HCT116 (cell line): ENCODE measurements at regions not wholly inside any gene's neighbourhood (a gene's known extent, or its start where the extent isn't known, plus 50 kb on each side); places are given as distances from the start of the nearest gene placed in this dataset.
A peak's percentile ranks its signal among the peaks of the same experiment; 100 is the strongest.

Source experiments
- ATAC-seq: fragments of 200-7000 bp; cut with Tn5 transposase; 2 replicates; pipeline ENCODE4 v1.9.1; 2020; ENCODE audit warnings: mild to moderate bottlenecking, moderate library complexity
- BruUV-seq: library from RNA; stranded (reverse); fragments of 400-500 nt; replicated peaks from 2 replicates; lab custom pipeline; 2021; lab: Mats Ljungman, UMichigan
- CTCF ChIA-PET: fragments of 300-600 bp; sonication (Branson Sonifier 250); formaldehyde crosslinking; loops from one replicate; lab custom pipeline; 2021; ENCODE audit warnings: antibody characterized with exemption; lab: Charles Lee
- POLR2A ChIA-PET: fragments of 300-600, 350-600 bp; sonication (Branson Sonifier 250); formaldehyde crosslinking; loops from one replicate; lab custom pipeline; 2021; ENCODE audit warnings: antibody characterized with exemption; lab: Charles Lee
- RAD21 ChIA-PET, 2 experiments: fragments of 300-600 bp; sonication (Branson Sonifier 250); formaldehyde crosslinking; loops; one replicate each; lab custom pipeline; 2023; ENCODE audit warnings: low total read pairs in 2 of 2; ENCODE audit not compliant: uncharacterized antibody in 2 of 2, unreplicated experiment in 2 of 2, low non-redundant PET in 1 of 2; lab: Charles Lee
- DNase-seq: peaks from one replicate; pipeline ENCODE4 v3.0.0-alpha.2; 2010; ENCODE audit warnings: low read depth, low spot score
- H2AFZ ChIP-seq: fragments of 200-600 bp; shearing (Covaris generic), sonication (generic); 2 replicates; pipeline ENCODE4 v1.6.1; 2017; ENCODE audit warnings: low read depth, mixed run types, mixed read lengths, antibody characterized with exemption, low read length; ENCODE audit not compliant: poor library complexity, severe bottlenecking
- H3K27ac ChIP-seq: 2 replicates; pipeline ENCODE4 v1.5.1; 2012; ENCODE audit warnings: low read depth, low read length
- H3K27me3 ChIP-seq: fragments of 200-600 bp; sonication (generic); 2 replicates; pipeline ENCODE4 v1.6.1; 2016; ENCODE audit warnings: mixed run types, low read length, mixed read lengths; ENCODE audit not compliant: insufficient read depth
- H3K36me3 ChIP-seq, 2 experiments: fragments of 200-500 bp in 1 of 2; fragments of 200-600 bp in 1 of 2; sonication (Bioruptor generic) in 1 of 2; sonication (generic) in 1 of 2; 2 replicates each; pipeline versions ENCODE4 v1.5.1 to v1.6.1; 2014 to 2016; ENCODE audit warnings: low read length in 2 of 2, inconsistent platforms in 1 of 2, mixed read lengths in 1 of 2, mixed run types in 1 of 2; ENCODE audit not compliant: insufficient read depth in 2 of 2, control insufficient read depth in 1 of 2
- H3K4me1 ChIP-seq, 2 experiments: fragments of 200-600 bp in 1 of 2; sonication (generic) in 1 of 2; 2 replicates each; pipeline versions ENCODE4 v1.5.1 to v1.6.1; 2012 to 2017; ENCODE audit warnings: low read length in 2 of 2, inconsistent platforms in 1 of 2, mild to moderate bottlenecking in 1 of 2, mixed read lengths in 1 of 2, mixed run types in 1 of 2, moderate library complexity in 1 of 2; ENCODE audit not compliant: insufficient read depth in 2 of 2, control insufficient read depth in 1 of 2
- H3K4me2 ChIP-seq: fragments of 200-600 bp; sonication (generic); 2 replicates; pipeline ENCODE4 v1.6.1; 2017; ENCODE audit warnings: mixed run types, low read length, mixed read lengths
- H3K4me3 ChIP-seq, 2 experiments: fragments of 200-600 bp in 1 of 2; sonication (generic) in 1 of 2; replicated peaks in 1 of 2; 2 replicates each; pipeline ENCODE4 v1.5.1; 2011 to 2016; ENCODE audit warnings: low read length in 2 of 2, control low read depth in 1 of 2, low read depth in 1 of 2, mild to moderate bottlenecking in 1 of 2, mixed read lengths in 1 of 2, mixed run types in 1 of 2
- H3K79me2 ChIP-seq: fragments of 200-600 bp; sonication (generic); 2 replicates; pipeline ENCODE4 v1.6.1; 2017; ENCODE audit warnings: mild to moderate bottlenecking, mixed run types, low read length, moderate library complexity, mixed read lengths; ENCODE audit not compliant: insufficient read depth
- H3K9ac ChIP-seq: fragments of 200-600 bp; sonication (generic); 2 replicates; pipeline ENCODE4 v1.6.1; 2016; ENCODE audit warnings: low read length, mixed read lengths
- H3K9me2 ChIP-seq: fragments of 200-600 bp; sonication (generic), shearing (Covaris generic); 2 replicates; pipeline ENCODE4 v1.6.1; 2017; ENCODE audit warnings: mixed run types, mild to moderate bottlenecking, moderate library complexity; ENCODE audit not compliant: insufficient read depth
- H3K9me3 ChIP-seq, 2 experiments: fragments of 200-500 bp in 1 of 2; fragments of 200-600 bp in 1 of 2; sonication (Bioruptor generic) in 1 of 2; sonication (generic) in 1 of 2; 2 replicates each; pipeline ENCODE4 v1.6.1; 2014 to 2017; ENCODE audit warnings: low read length in 2 of 2, mixed read lengths in 2 of 2, inconsistent platforms in 1 of 2, low read depth in 1 of 2, mild to moderate bottlenecking in 1 of 2, mixed run types in 1 of 2, moderate library complexity in 1 of 2; ENCODE audit not compliant: control insufficient read depth in 1 of 2, insufficient read depth in 1 of 2
- H4K20me1 ChIP-seq: fragments of 200-600 bp; sonication (generic), shearing (Covaris generic); 2 replicates; pipeline ENCODE4 v1.6.1; 2017; ENCODE audit warnings: mixed run types, mild to moderate bottlenecking, moderate library complexity; ENCODE audit not compliant: insufficient read depth
- EZH2 ChIP-seq: fragments of 200-600 bp; sonication (generic); IDR thresholded peaks from 2 replicates; pipeline ENCODE4 v1.6.1; 2017; ENCODE audit warnings: antibody characterized with exemption, mixed run types
- JUND ChIP-seq: IDR thresholded peaks from 2 replicates; pipeline ENCODE4 v1.6.1; 2012
- POLR2AphosphoS5 ChIP-seq: IDR thresholded peaks from 2 replicates; pipeline ENCODE4 v1.6.1; 2011; ENCODE audit warnings: mild to moderate bottlenecking, low read depth, low read length, moderate library complexity
- RAD21 ChIP-seq: IDR thresholded peaks from 2 replicates; pipeline ENCODE4 v1.6.1; 2012; ENCODE audit warnings: low read depth, mild to moderate bottlenecking
- YY1 ChIP-seq: IDR thresholded peaks from 2 replicates; pipeline ENCODE4 v1.6.1; 2011; ENCODE audit warnings: low read length, low read depth, moderate library complexity, mild to moderate bottlenecking; ENCODE audit not compliant: insufficient replicate concordance; ENCODE audit errors: extremely low read depth
- ZNF274 ChIP-seq: fragments of 200-500 bp; sonication (Bioruptor generic); IDR thresholded peaks from 2 replicates; pipeline ENCODE4 v1.6.1; 2014; ENCODE audit warnings: mild to moderate bottlenecking, low read depth, low read length, inconsistent platforms
- intact Hi-C: fragments of 100-400 bp; cut with micrococcal nuclease; formaldehyde crosslinking; loops from 2 replicates; pipeline ENCODE4 v1.10.0; 2022
- TF ChIP-seq, protein P1 (sequence below): IDR thresholded peaks from 2 replicates; pipeline ENCODE4 v1.6.1; 2012; ENCODE audit warnings: low read depth
- TF ChIP-seq, protein P2 (sequence below), 3 experiments: fragments of 200-600 bp in 1 of 3; sonication (generic) in 1 of 3; IDR thresholded peaks in 2 of 3; conservative IDR thresholded peaks in 1 of 3; 2 replicates each; pipeline ENCODE4 v1.5.1; 2012 to 2017; ENCODE audit warnings: low read depth in 2 of 3, low read length in 2 of 3, antibody characterized with exemption in 1 of 3, borderline replicate concordance in 1 of 3, control low read depth in 1 of 3, mild to moderate bottlenecking in 1 of 3, mixed read lengths in 1 of 3, mixed run types in 1 of 3, moderate library complexity in 1 of 3; ENCODE audit not compliant: insufficient read depth in 1 of 3
- TF ChIP-seq, protein P3 (sequence below): IDR thresholded peaks from 2 replicates; pipeline ENCODE4 v1.6.1; 2011; ENCODE audit warnings: mild to moderate bottlenecking, low read length, moderate library complexity; ENCODE audit not compliant: insufficient replicate concordance; ENCODE audit errors: extremely low read depth

DNA sequence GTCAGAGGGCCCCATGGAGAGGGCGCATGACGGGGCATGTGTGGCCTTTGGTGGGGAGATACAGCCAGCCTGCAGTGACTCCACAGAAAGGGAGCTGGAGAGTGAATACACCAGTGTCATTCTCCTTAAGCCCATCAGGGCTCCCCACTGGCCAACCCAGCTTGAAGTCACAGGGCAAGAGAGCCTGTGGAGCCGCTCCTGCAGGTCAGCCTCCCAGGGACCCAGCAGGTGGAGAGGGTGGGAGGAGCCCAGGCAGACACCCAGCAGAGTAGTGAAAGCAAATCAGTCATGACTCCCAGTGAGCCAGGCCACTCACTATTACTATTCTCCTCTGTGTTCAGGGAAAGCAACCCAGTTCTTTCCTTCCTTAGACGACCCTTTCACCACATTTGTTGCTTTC, 110.0 kb upstream of the CPM start:
- POLR2A ChIA-PET = no interaction called here
- no peak for TF ChIP-seq ZNF274
- TF ChIP-seq POLR2AphosphoS5 = no peak
- TF ChIP-seq, protein P1, sequence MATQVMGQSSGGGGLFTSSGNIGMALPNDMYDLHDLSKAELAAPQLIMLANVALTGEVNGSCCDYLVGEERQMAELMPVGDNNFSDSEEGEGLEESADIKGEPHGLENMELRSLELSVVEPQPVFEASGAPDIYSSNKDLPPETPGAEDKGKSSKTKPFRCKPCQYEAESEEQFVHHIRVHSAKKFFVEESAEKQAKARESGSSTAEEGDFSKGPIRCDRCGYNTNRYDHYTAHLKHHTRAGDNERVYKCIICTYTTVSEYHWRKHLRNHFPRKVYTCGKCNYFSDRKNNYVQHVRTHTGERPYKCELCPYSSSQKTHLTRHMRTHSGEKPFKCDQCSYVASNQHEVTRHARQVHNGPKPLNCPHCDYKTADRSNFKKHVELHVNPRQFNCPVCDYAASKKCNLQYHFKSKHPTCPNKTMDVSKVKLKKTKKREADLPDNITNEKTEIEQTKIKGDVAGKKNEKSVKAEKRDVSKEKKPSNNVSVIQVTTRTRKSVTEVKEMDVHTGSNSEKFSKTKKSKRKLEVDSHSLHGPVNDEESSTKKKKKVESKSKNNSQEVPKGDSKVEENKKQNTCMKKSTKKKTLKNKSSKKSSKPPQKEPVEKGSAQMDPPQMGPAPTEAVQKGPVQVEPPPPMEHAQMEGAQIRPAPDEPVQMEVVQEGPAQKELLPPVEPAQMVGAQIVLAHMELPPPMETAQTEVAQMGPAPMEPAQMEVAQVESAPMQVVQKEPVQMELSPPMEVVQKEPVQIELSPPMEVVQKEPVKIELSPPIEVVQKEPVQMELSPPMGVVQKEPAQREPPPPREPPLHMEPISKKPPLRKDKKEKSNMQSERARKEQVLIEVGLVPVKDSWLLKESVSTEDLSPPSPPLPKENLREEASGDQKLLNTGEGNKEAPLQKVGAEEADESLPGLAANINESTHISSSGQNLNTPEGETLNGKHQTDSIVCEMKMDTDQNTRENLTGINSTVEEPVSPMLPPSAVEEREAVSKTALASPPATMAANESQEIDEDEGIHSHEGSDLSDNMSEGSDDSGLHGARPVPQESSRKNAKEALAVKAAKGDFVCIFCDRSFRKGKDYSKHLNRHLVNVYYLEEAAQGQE = no peak
- TF ChIP-seq YY1 = no peak
- no peak for TF ChIP-seq RAD21
- TF ChIP-seq, protein P2, sequence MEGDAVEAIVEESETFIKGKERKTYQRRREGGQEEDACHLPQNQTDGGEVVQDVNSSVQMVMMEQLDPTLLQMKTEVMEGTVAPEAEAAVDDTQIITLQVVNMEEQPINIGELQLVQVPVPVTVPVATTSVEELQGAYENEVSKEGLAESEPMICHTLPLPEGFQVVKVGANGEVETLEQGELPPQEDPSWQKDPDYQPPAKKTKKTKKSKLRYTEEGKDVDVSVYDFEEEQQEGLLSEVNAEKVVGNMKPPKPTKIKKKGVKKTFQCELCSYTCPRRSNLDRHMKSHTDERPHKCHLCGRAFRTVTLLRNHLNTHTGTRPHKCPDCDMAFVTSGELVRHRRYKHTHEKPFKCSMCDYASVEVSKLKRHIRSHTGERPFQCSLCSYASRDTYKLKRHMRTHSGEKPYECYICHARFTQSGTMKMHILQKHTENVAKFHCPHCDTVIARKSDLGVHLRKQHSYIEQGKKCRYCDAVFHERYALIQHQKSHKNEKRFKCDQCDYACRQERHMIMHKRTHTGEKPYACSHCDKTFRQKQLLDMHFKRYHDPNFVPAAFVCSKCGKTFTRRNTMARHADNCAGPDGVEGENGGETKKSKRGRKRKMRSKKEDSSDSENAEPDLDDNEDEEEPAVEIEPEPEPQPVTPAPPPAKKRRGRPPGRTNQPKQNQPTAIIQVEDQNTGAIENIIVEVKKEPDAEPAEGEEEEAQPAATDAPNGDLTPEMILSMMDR (IDR thresholded peaks at IDR 0.05 in 2 of 3, conservative IDR thresholded peaks at IDR 0.05 in 1 of 3; ENCODE audit: borderline replicate concordance in 1 of 3, insufficient read depth in 1 of 3, low read depth in 2 of 3, low read length in 2 of 3) = no peak
- no peak for TF ChIP-seq JUND
- TF ChIP-seq, protein P3, sequence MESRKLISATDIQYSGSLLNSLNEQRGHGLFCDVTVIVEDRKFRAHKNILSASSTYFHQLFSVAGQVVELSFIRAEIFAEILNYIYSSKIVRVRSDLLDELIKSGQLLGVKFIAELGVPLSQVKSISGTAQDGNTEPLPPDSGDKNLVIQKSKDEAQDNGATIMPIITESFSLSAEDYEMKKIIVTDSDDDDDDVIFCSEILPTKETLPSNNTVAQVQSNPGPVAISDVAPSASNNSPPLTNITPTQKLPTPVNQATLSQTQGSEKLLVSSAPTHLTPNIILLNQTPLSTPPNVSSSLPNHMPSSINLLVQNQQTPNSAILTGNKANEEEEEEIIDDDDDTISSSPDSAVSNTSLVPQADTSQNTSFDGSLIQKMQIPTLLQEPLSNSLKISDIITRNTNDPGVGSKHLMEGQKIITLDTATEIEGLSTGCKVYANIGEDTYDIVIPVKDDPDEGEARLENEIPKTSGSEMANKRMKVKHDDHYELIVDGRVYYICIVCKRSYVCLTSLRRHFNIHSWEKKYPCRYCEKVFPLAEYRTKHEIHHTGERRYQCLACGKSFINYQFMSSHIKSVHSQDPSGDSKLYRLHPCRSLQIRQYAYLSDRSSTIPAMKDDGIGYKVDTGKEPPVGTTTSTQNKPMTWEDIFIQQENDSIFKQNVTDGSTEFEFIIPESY = no peak
- no peak for TF ChIP-seq EZH2
- no TSS peak for BruUV-seq
- Histone ChIP-seq H3K27ac (no peak overlapping the region), H3K36me3 (no peaks in the 10 kb centered on the region), H2AFZ (no peak overlapping the region), H3K9me2 (no peaks in the 10 kb centered on the region), H3K4me2 (no peak overlapping the region), H3K4me3 (no peak overlapping the region), H3K9ac (no peak overlapping the region), H4K20me1 (no peaks in the 10 kb centered on the region), H3K27me3 (no peaks in the 10 kb centered on the region), H3K79me2 (no peaks in the 10 kb centered on the region), H3K4me1 (peaks cover 0 to 8% of the 10 kb centered on the region in 2 experiments; a peak in 1 of 4 replicates), H3K9me3 (no peaks in the 10 kb centered on the region)
- CTCF ChIA-PET = no interaction called here
- no peak for DNase-seq
- intact Hi-C loops = no loop called here
- RAD21 ChIA-PET = no interaction called here
- ATAC-seq = peak; percentile 76
